Skeletal muscle cell (primary cell): ENCODE measurements at regions not wholly inside any gene's neighbourhood (a gene's known extent, or its start where the extent isn't known, plus 50 kb on each side); places are given as distances from the start of the nearest gene placed in this dataset.

Experiments used
- DNase-seq: peaks from one replicate; pipeline ENCODE4 v3.0.0-alpha.2; 2010; ENCODE audit warnings: low read depth
- H3K4me3 ChIP-seq: 2 replicates; pipeline ENCODE4 v1.5.1; 2011; ENCODE audit warnings: low read depth, mild to moderate bottlenecking, control low read depth, low read length, moderate library complexity

DNA sequence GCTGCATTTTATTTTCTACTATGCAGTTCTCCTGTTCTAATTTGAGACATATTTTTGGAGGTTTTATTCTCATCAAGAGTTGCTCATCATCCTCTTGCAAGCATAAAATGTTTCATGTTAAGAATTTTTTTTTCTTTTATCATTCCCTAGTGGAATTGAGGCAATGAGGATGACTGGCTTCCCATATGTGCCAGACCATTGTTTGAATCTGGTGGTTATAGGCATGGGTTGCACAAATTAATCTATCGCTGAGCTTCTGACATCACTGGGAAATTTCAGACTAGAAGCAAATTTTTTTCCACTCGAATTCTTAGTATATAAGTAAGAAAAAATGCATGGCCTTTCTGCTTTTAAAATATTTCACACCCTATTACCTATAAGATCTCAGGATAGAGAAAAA, 279.1 kb upstream of the PLSCR5 start:
- no peak for DNase-seq
- no peak overlapping the region for H3K4me3 ChIP-seq

DNA sequence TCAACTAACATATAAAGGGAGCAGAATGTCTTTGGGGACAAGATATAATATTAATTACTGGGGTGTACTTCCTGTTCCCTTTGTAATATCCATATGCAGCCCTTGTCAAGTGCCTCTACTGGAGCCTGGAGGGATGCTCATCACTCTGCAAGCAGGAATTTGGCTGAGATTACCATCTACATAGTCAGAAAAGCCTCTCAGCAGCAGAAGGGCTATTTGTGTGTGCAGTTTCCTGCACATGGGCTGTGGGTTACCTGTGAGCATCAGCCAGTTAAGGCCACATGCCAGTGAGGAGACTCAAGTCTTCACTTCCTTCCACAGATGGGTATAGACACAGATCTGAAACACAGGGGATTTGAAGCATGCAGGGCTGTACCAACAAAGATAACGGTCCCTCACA, 278.1 kb upstream of the PLSCR5 start:
- no peak overlapping the region for H3K4me3 ChIP-seq
- no peak for DNase-seq

DNA sequence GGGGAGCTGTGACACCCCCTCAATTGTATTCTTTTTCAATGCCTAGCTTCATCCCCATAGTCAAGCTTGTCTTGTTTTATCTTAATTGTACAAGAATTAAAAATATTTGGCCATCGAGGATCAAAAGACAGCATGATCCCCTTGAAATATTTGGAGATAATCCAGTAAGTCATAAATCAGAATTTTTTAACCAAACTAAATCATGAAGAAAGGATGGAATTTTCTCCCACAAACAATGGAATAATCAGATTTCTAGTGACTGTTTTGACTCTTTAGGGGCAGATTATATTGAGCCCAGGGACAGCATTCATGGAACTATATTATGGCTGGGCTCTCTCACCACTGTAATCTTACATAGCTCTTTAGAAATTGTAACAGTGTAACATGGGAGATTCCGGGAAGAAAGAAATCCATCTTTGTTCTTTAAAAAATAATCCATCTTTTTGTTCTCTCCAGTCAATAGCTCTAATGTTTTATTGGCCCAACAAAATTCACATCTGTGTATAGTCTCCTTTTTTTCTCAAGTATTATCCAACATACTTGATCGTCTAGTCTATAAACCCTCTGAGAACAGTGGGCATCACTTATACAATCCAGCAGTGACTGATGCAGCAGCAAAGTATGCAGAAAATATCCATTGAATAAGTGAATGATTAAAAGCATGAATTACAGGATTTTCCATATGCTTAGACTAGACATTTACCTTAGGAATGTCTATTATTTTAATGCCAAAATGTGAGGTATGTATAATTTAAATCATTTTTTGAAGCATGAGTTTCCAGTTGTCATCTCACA, 277.0 kb upstream of the PLSCR5 start:
- DNase-seq = no peak
- no peak overlapping the region for H3K4me3 ChIP-seq

DNA sequence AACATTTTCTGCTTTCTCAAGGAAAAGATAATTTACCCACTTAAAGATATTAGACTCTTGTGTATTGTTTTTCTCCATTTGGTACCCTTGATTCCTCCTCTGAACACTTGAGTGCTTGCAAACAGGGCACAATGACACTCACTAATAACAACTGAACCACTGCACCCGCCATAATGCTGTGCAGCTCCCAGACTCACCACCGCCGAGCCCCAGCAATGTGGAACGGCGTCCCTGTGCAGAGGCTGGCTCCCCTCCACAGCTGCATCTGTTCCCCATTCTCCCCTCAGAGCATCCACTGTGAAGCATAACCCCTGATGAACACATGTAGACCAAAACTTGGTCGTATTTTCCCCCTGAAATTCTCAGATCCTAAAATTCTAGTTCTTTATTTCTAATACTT, 276.2 kb upstream of the PLSCR5 start:
- no peak for DNase-seq
- H3K4me3 ChIP-seq = no peak overlapping the region

DNA sequence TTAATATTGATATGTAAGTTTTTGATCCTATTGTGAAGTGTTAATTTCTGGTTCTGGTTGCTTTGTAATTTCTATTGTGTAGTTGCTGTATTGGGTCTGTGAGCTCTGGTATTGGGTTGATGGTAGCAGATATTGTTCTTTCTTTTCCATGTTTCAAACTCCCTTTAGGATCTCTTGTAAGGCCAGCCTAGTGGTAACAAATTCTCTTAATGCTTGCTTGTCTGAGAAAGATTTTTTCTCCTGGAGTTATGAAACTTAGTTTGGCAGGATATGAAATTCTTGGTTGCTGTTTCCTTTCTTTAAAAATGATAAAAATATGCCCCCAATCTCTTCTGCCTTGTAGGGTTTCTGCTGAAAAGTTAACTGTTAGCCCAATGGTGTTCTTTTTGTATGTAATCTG, 268.6 kb upstream of the PLSCR5 start:
- no peak overlapping the region for H3K4me3 ChIP-seq
- no peak for DNase-seq

DNA sequence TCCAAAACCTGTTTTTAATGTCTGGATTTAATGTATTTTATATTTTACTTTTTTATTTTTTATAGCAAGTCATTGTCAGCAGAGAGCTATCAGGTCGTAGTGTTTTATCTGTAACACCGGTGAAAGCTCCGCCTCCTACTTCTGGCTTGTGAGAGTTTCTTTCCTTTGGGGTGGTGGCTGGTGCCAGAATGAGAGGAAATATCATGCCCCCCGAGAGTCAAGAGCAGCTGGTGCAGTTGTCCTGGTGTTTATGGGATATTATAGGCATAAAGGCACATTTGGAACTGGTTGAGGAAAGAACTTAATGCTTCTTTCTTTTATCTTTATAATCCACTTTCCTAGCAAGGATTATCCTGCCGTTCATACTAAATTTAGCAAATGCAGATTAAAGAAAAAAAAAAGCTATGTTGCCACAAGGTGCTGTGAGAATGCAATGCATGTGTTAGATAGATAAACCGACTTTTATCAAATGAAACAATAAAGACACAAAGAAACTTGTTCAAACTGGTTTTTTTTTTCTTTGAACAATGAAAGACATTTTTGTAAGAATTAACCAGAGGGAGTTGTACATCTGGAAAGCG, 260.1 kb upstream of the PLSCR5 start:
- no peak for DNase-seq
- H3K4me3 ChIP-seq = no peak overlapping the region

DNA sequence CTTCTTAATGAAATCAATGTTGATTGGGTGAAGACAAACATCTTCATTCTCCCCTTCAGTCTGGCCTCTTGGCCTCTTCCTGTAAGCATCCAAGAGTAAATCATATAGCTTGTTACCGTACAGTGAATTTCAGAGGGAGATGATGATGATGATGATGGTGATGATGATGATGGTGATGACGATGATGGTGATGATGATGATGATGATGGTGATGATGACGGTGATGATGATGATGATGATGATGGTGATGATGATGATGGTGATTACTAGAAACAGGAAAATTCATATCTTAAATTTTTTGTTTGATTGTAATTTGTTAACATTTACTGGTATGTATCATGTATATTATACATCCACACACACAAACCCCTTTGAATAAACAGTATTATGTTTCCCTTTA, 256.1 kb upstream of the PLSCR5 start:
- DNase-seq = no peak
- no peak overlapping the region for H3K4me3 ChIP-seq

DNA sequence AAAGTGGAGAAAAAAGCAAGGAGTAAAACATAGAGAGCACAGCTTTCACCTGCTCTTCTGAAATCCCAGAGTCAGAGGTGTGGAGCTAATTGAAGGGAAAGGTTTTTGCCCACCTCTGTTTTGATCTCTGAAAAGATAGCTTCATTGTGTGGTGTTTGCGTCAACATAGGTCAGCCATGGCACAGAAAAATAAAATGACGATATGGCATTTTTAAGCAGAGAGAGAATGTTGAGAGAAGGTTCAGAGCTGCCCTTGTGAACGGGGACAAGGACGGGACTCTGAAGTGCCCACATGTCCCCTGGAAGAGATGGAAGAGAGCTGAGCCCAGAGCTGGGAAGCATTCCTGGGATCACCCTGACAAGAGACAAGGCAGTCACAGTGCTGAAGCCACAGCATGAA, 249.4 kb upstream of the PLSCR5 start:
- no peak for DNase-seq
- no peak overlapping the region for H3K4me3 ChIP-seq

DNA sequence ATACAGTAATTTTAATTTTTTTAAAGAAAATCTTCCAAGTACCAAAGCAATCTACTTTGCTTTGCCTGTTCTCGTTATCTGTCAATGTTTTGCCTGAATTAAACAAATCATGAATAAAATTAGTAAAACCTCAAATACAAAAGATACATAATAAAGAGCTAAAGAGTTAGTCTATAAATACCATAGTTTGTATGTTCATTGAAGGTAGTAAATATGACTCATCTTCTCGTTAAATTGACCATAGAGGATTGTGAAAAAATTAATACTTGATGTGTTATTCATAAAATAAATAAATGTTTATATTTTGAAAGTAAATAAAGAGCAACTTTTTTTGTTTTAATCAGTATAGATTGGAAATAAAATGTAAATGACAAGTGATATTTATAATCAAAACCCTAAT, 246.5 kb upstream of the PLSCR5 start:
- no peak for DNase-seq
- no peak overlapping the region for H3K4me3 ChIP-seq

DNA sequence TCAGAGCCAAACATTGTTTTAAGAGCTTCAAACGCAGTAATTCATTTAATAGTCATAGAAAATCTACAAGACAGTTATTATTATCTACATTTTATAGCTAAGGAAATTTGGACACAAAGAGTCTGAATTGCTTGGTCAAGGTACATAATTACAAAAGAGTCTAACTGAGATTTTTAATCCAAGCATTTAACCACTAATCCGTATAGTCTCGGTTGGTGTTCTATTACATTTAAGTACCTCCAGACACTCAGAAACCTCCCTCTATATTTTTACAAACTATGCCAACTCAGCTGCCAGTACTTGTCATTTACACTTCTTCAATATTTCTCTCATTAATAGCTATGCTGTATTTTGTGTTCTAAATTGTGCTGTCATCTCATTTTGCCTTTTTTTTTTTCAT, 240.2 kb upstream of the PLSCR5 start:
- no peak overlapping the region for H3K4me3 ChIP-seq
- DNase-seq = no peak

DNA sequence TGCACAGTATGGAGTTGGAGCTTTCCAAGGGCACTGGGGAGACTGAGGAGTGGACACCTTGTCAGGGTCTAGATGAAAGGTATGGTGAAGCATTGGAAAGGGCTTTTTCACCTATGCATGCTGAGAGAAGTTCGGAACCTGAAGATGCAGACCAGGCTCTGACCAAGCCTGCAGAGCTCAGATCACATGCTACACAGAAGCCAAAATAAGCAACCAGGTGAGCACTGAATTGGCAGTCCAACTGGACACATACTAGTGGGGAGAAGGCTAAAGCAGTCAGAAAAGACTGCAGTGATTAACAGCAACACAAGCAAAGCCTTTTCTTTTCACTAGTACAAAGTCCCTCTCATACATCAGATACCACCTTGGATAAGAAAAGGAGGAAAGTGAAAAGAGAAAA, 238.3 kb upstream of the PLSCR5 start:
- H3K4me3 ChIP-seq = no peak overlapping the region
- no peak for DNase-seq

DNA sequence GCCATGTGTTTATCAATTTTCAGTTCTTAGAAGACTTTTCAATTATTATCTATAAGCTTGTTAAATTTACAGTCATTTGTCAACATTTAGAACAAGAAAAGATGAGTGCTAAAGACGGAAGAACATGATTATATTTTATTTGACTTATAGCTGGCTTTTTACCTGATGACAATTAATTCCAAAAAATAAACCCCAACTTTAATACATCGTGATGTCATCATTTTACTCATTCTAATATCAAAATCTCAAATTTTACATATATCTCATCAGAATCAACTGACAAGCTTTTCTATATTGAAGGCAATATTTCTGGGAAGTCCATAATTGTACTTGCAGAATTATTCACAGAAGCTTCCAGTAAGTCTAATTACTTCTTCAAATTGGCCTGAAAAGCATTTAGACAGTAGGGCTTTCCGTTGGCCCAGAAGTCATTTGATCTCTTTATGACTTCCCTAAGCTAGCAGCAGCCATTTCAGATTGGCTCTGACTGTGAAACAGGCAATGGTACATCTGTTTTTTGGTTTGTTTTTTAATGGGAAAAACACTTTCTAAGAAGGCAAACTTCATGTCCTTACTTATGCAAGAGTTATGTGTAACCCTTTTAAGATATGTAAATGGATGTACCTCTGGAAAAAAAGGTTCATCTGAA, 234.7 kb upstream of the PLSCR5 start:
- no peak for DNase-seq
- H3K4me3 ChIP-seq = no peak overlapping the region

DNA sequence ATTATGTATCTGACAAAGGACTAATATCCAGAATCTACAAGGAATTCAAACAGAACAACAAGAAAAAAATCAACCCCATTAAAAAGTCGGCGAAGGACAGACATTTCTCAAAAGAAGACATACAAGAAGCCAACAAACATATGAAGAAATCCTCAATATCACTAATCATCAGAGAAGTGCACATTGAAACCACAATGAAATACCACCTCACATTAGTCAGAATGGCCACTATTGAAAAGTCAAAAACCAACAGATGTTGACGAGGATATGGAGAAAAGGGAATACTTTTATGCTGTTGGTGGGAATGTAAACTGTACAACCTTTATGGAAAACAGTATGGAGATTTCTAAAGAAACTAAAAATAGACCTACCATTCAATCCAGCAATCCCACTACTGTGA, 233.1 kb upstream of the PLSCR5 start:
- DNase-seq = no peak
- no peak overlapping the region for H3K4me3 ChIP-seq

DNA sequence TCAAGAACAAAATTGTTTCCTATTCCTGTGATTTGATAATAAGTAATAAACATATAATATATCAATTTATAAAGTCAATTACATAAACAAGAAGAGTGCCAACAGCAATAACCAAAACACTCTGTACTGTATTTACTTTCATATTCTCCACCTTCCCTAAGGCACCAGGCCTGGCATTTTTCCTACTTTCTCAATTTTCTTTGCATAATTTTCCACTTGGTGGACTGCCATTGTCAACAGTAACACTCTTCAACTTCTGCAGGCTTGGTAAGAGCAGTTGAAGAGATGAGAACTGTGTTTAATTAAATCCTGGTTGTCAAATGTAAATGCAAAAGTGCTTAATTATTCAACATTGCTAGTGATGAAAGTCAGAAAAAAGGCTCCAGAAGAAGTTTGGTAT, 229.8 kb upstream of the PLSCR5 start:
- no peak for DNase-seq
- H3K4me3 ChIP-seq = no peak overlapping the region

DNA sequence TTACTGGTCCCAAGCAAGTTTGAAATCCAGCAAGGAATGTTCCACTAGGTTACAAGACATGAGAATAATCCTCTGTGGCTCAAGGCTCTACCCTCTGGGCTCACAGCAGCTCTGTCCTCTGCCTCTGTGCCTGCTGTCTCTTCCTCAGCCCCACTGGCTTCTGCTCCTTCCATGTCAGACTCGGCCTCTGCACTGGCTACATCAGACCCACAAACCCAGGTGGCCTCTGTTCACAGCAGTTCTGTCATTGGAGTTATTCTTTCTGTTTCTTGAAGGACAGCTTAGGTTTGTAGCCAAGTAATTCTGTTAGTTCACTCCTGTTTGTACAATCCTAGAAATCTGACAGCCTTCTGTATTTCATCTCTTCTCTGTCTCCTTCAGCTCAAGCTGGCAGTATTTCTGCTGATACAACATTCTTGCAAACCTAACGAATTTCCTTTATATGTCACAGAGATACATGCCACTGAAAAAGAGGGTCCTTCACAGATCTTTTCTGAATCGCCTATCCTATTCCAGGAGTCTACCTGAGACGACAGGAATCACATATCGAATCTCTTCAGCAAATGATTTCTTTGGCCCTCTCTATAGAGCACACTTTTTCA, 227.8 kb upstream of the PLSCR5 start:
- DNase-seq = no peak
- H3K4me3 ChIP-seq = no peak overlapping the region

DNA sequence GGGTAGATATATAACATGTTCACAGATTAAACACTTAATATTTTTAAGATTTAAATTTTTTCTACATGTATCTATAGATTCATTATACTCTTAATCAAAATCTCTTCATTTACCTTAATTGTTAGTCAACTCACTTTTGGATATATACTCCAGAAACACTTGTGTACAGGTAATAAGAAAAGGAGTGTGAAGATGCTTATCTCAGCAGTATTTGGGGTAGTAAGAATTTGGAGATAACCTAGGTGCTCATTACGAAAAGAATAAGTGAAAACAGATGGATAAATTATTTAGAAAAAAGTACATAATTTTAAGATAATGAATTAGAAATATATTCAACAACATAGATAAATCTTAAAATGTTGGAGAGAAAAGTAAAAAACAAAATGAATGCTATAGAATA, 226.5 kb upstream of the PLSCR5 start:
- DNase-seq = no peak
- no peak overlapping the region for H3K4me3 ChIP-seq

DNA sequence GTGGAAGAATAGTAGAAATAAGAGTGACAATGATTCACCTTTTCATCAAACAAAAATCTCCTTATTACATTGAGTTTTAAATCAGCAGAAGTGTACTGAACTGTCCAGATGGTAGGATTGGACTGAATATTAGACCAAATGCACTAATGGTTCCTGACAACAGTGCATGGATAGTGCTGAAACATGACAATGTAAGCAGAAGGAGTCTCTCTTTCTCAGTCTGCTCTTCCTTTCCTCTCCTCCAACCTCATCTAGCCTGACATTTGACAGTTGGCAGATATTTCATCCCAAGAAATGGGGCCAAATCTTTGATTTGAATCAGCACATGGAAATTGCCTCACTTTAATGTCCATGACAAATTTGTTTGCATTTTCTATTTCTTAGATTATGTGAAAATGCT, 225.1 kb upstream of the PLSCR5 start:
- no peak for DNase-seq
- no peak overlapping the region for H3K4me3 ChIP-seq

DNA sequence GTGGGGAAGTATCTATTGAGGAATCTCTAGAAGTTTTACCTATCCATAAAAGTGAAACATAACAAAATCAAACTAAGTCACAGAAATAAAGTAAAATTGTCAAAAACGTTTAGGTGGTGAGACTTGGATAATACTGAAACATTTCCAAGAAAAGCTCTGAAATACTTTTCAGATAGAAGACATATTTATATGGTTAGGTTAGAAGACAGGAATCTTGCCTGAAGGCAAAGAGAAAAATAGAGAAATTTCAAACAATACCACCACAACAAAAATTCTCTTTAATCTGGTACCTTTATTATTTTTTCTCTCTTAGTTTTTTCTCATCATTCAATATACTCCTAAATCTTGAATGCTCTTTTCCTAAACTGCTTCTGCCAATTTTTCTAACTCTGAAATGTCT, 222.7 kb upstream of the PLSCR5 start:
- no peak overlapping the region for H3K4me3 ChIP-seq
- no peak for DNase-seq

DNA sequence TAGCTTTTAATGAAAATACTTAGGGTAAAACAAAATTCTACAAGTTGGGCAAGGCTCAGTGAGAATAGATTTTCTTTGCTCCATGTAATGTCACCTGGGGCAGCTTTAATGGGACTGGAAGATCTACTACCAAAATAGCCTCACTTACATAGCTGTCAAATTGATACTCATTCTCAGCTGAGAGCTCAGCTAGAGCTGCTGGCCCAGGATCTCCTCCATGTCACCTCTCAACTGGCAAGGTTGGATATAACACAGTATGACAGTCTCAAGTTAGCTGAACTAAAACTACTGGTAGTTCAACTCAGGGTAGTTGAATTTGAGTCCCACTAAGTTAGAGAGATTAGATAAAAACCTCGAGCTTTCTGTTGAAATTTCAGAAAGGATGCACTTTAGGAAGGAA, 218.5 kb upstream of the PLSCR5 start:
- H3K4me3 ChIP-seq = no peak overlapping the region
- DNase-seq = no peak

DNA sequence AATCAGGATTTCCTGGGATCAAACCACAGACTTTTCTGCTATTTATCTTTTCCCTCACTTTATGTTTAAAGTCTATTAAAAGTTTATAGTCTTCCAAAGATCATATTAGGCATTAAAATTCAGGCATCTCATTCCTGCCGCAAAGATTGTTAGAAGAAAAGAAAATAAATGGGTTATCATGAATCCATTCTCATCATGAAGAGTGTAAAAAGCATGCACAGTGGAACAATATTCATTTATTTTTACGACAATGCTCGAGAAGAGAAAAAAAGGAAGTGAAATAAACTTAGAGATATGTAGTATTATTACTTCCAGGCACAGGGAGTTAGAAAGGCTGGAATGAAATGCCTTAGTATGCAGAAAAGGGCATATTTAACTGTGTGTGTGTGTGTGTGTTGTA, 213.7 kb upstream of the PLSCR5 start:
- no peak overlapping the region for H3K4me3 ChIP-seq
- DNase-seq = no peak

DNA sequence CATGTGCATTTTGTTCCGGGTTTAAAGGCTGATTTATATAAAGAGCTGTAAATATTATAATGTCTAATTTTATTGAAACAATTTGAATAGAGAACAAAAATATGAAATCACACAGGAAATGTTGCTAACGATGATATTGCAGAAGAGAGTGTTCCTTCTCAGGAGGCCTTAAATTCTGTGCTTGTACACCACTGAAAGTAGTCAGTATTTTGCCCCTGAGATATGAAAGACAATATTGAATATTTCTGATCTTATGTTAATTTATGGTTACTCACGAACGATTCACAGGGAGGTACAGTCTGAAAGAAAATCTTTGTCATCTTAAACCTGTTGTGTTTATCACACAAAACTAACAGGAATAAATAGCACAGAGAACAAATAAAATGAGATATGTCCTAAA, 213.2 kb upstream of the PLSCR5 start:
- H3K4me3 ChIP-seq = no peak overlapping the region
- no peak for DNase-seq
